Uterus (tissue), 2 donors: ENCODE measurements at regions not wholly inside any gene's neighbourhood (a gene's known extent, or its start where the extent isn't known, plus 50 kb on each side); places are given as distances from the start of the nearest gene placed in this dataset.

ENCODE experiments used
- CTCF ChIP-seq, 4 experiments: fragments of 200-600 bp in 2 of 4; fragments of 450-650 bp in 2 of 4; sonication (generic) in 2 of 4; IDR thresholded peaks; one replicate each; pipeline ENCODE4 v1.5.1; 2016 to 2019; ENCODE audit warnings: antibody characterized with exemption in 4 of 4, mild to moderate bottlenecking in 2 of 4, moderate library complexity in 1 of 4
- POLR2A ChIP-seq, 2 donors: fragments of 450-650 bp; IDR thresholded peaks; one replicate each; pipeline ENCODE4 v1.6.1; 2016; ENCODE audit warnings: antibody characterized with exemption in 2 of 2, mild to moderate bottlenecking in 1 of 2, moderate library complexity in 1 of 2

- TF ChIP-seq CTCF (IDR thresholded peaks at IDR 0.05), result no peak
- TF ChIP-seq POLR2A (IDR thresholded peaks at IDR 0.05), result no peak
Observed at GRCh38 chr7:25455683-25456251, 227.5 kb upstream of the NPVF start.
